GM10248 (cell line): ENCODE measurements at regions not wholly inside any gene's neighbourhood (a gene's known extent, or its start where the extent isn't known, plus 50 kb on each side); places are given as distances from the start of the nearest gene placed in this dataset.
"Not testable (repeated sequence)": the region's sequence is repeated elsewhere in the genome, so short reads cannot be mapped to it uniquely, and the experiment has no call there.

Source experiments
- CTCF ChIA-PET: fragments of 300-600 bp; sonication (Branson Sonifier 250); formaldehyde crosslinking; extraction: SDS; loops from one replicate; lab custom pipeline; 2021; ENCODE audit warnings: antibody characterized with exemption; lab: Yijun Ruan, JAX
- POLR2A ChIA-PET: fragments of 350-650 bp; sonication (Branson Sonifier 250); formaldehyde crosslinking; extraction: SDS; loops from one replicate; lab custom pipeline; 2020; ENCODE audit warnings: antibody characterized with exemption; lab: Yijun Ruan, JAX
- DNase-seq: peaks from one replicate; pipeline ENCODE4 v3.0.0; 2012; ENCODE audit errors: extremely low spot score
- TF ChIP-seq, protein P1 (sequence below): IDR thresholded peaks from 2 replicates; pipeline ENCODE4 v1.5.1; 2012; ENCODE audit warnings: mild to moderate bottlenecking, low read depth; ENCODE audit errors: extremely low read depth, missing control alignments, control extremely low read depth

GRCh38 chr6:934686-935085, 241.7 kb upstream of the EXOC2 start:
- ChIA-PET CTCF (no interaction called here), POLR2A (no interaction called here)
- no peak for DNase-seq
- TF ChIP-seq, protein P1, sequence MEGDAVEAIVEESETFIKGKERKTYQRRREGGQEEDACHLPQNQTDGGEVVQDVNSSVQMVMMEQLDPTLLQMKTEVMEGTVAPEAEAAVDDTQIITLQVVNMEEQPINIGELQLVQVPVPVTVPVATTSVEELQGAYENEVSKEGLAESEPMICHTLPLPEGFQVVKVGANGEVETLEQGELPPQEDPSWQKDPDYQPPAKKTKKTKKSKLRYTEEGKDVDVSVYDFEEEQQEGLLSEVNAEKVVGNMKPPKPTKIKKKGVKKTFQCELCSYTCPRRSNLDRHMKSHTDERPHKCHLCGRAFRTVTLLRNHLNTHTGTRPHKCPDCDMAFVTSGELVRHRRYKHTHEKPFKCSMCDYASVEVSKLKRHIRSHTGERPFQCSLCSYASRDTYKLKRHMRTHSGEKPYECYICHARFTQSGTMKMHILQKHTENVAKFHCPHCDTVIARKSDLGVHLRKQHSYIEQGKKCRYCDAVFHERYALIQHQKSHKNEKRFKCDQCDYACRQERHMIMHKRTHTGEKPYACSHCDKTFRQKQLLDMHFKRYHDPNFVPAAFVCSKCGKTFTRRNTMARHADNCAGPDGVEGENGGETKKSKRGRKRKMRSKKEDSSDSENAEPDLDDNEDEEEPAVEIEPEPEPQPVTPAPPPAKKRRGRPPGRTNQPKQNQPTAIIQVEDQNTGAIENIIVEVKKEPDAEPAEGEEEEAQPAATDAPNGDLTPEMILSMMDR: no peak

- POLR2A ChIA-PET, CTCF ChIA-PET, DNase-seq: not testable (repeated sequence)
These were observed 239.0 kb upstream of the EXOC2 start for GRCh38 chr6:931919-932318.

DNA sequence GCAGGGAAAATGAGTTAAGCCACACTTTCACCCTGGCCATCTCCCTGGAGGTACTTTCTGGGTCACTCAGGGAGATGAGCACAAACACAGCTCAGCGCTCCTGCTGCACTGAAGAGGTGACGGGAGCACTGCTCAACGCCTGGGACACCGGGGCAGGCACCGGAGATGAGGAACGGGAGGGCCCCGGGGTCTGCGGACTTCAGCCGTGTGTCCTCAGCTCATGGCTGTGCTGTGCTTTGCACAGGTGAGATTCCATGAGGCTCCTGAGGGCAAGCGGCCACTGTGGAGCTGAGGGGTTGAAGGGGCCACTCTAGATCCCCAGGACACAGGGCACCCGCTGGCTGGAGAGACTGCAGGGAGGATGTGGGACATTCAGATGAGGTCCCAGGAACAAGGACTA, 234.2 kb upstream of the EXOC2 start:
- TF ChIP-seq, protein P1: no peak
- CTCF ChIA-PET: no interaction called here
- no peak for DNase-seq
- POLR2A ChIA-PET: no interaction called here

GRCh38 chr6:925656-926213, 232.8 kb upstream of the EXOC2 start:
- DNase-seq: no peak
- ChIA-PET CTCF (no interaction called here), POLR2A (no interaction called here)
- TF ChIP-seq, protein P1: no peak

GRCh38 chr6:924661-925060, 231.7 kb upstream of the EXOC2 start:
- ChIA-PET POLR2A (no interaction called here), CTCF (interaction anchor here (1.2 kb wide), 1 partner anchor 11 kb away, joined by 3 read pairs; no protein-coding TSS in a partner anchor)
- TF ChIP-seq, protein P1: no peak
- DNase-seq: no peak

DNA sequence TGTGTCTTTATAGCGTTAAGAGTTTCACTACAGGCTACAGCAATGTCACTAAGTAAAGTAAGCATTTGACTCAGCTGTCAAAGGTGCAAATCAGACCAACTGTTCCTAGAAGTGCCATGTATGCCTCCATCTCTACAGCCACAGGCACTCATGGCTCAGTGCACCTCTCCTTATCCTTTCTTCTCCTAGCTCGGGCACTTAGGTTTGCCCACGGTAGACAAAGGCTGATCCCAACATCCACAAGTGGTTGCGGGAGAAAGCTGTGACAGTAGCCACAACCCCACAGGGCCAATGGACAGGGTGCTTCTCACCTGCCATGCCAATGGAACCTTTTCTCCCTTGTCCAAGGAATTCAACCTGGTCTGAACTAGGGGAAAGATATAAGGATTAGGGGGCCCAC, 228.5 kb upstream of the EXOC2 start:
- CTCF ChIA-PET: no interaction called here
- TF ChIP-seq, protein P1: no peak
- POLR2A ChIA-PET: no interaction called here

GRCh38 chr6:920512-920911, 227.6 kb upstream of the EXOC2 start:
- ChIA-PET CTCF (no interaction called here), POLR2A (no interaction called here)
- DNase-seq: no peak
- TF ChIP-seq, protein P1: no peak

More for the DNA sequence above, 228.5 kb upstream of the EXOC2 start:
- no peak for DNase-seq
